MM.1S (cell line): ENCODE measurements at regions not wholly inside any gene's neighbourhood (a gene's known extent, or its start where the extent isn't known, plus 50 kb on each side); places are given as distances from the start of the nearest gene placed in this dataset.

Experiments used
- DNase-seq: peaks from one replicate; pipeline ENCODE4 v3.0.0-alpha.2; 2015
- H2AFZ ChIP-seq: fragments of 300-600 bp; sonication (generic); 2 replicates; pipeline ENCODE4 v1.6.0; 2016; ENCODE audit warnings: antibody characterized with exemption, low read length
- H3F3A ChIP-seq: fragments of 300-600 bp; sonication (generic); 2 replicates; pipeline ENCODE4 v1.6.1; 2016; ENCODE audit warnings: mild to moderate bottlenecking, antibody characterized with exemption, low read length, moderate library complexity, mixed read lengths; ENCODE audit not compliant: insufficient read depth
- H3K27ac ChIP-seq: fragments of 300-600 bp; sonication (generic); 2 replicates; pipeline ENCODE4 v1.5.1; 2016; ENCODE audit warnings: mild to moderate bottlenecking, low read length
- H3K27me3 ChIP-seq: fragments of 300-600 bp; sonication (generic); replicated peaks from 2 replicates; pipeline ENCODE4 v1.6.0; 2016; ENCODE audit warnings: low read length; ENCODE audit not compliant: insufficient read depth
- H3K36me3 ChIP-seq: fragments of 300-600 bp; sonication (generic); replicated peaks from 2 replicates; pipeline ENCODE4 v1.6.1; 2016; ENCODE audit warnings: mild to moderate bottlenecking, low read length, mixed read lengths; ENCODE audit not compliant: insufficient read depth
- H3K4me1 ChIP-seq: fragments of 300-600 bp; sonication (generic); 2 replicates; pipeline ENCODE4 v1.6.1; 2016; ENCODE audit warnings: low read length, mixed read lengths
- H3K4me2 ChIP-seq: fragments of 300-600 bp; sonication (generic); 2 replicates; pipeline ENCODE4 v1.6.0; 2016; ENCODE audit warnings: low read depth, low read length
- H3K4me3 ChIP-seq: fragments of 300-600 bp; sonication (generic); 2 replicates; pipeline ENCODE4 v1.5.1; 2016; ENCODE audit warnings: low read length, mixed read lengths
- H3K79me2 ChIP-seq: fragments of 300-600 bp; sonication (generic); 2 replicates; pipeline ENCODE4 v1.6.1; 2016; ENCODE audit warnings: mixed run types, low read length, mixed read lengths
- H3K9ac ChIP-seq: fragments of 300-600 bp; sonication (generic); 2 replicates; pipeline ENCODE4 v1.6.1; 2016; ENCODE audit warnings: low read length, mixed read lengths
- H3K9me2 ChIP-seq: fragments of 300-600 bp; sonication (generic); replicated peaks from 2 replicates; pipeline ENCODE4 v1.6.1; 2016; ENCODE audit warnings: mild to moderate bottlenecking, low read length, mixed read lengths; ENCODE audit not compliant: insufficient read depth
- H3K9me3 ChIP-seq: fragments of 300-600 bp; sonication (generic); replicated peaks from 2 replicates; pipeline ENCODE4 v1.6.1; 2016; ENCODE audit warnings: mild to moderate bottlenecking, low read length, mixed read lengths; ENCODE audit not compliant: insufficient read depth
- H4K20me1 ChIP-seq: fragments of 300-600 bp; sonication (generic); 2 replicates; pipeline ENCODE4 v1.6.1; 2016; ENCODE audit warnings: mild to moderate bottlenecking, low read length, moderate library complexity, mixed read lengths; ENCODE audit not compliant: insufficient read depth
- EZH2 ChIP-seq: fragments of 300-600 bp; sonication (generic); optimal IDR thresholded peaks from 2 replicates; pipeline ENCODE3; 2017; ENCODE audit warnings: low read depth, mild to moderate bottlenecking, antibody characterized with exemption, low read length, mixed read lengths
- EZH2phosphoT487 ChIP-seq: fragments of 300-600 bp; sonication (generic); IDR thresholded peaks from 2 replicates; pipeline ENCODE4 v1.6.1; 2018; ENCODE audit warnings: antibody characterized with exemption, low read length
- TF ChIP-seq, protein P1 (sequence below): fragments of 300-600 bp; sonication (generic); IDR thresholded peaks from 2 replicates; pipeline ENCODE4 v1.5.1; 2016; ENCODE audit warnings: antibody characterized with exemption, low read length, mixed read lengths

DNA sequence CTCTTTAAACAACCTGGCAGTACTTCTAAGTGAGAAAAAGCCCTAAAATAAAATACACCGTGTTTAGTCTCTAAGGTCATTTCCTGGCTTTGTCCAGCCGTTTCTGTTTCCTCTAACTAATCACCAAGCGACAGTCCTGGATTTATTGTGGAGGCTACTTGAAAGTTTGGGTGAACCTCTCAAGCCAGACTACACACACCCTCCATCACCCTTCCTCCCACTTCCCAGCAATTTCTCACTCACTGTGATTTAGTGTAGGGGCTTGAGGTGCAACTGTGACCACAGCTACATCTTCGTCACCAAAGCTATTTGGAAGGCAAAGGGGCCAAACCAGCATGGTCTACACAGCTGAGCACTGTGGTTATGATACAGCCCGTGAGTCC, 240.0 kb upstream of the SLC24A2 start:
- no peak overlapping the region for H3K4me2 ChIP-seq

DNA sequence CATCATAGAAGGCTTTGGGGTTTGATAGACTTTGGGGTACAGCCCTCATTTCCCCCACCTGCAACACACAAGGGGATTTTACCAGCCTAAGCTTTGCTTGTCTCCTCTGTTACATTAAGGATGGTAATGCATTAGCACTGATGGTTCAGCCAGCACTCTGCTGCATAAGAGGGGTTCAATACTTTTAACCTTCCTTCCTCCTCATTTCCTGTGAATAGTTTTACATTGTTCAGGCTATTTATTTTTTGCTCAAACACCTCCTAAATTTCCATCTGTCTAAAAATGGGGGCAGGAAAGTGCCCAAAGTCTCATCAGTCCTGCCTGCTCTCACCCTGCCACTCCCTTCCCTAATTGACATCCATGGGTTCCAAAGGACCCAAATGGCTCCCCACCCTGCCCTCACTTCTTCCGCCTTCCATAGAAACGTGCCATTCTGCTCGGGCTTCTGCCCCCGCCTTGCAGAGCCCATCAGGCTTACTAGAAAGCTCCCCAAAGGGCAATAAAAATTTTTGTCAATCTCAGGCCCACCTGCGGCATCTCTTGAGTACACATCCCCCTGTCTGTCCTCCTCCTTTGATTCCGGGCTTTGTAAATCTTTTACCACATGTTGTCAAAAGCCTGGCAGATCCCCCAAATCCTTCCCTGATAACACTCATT, 239.5 kb upstream of the SLC24A2 start:
- no peak for TF ChIP-seq EZH2
- TF ChIP-seq, protein P1, sequence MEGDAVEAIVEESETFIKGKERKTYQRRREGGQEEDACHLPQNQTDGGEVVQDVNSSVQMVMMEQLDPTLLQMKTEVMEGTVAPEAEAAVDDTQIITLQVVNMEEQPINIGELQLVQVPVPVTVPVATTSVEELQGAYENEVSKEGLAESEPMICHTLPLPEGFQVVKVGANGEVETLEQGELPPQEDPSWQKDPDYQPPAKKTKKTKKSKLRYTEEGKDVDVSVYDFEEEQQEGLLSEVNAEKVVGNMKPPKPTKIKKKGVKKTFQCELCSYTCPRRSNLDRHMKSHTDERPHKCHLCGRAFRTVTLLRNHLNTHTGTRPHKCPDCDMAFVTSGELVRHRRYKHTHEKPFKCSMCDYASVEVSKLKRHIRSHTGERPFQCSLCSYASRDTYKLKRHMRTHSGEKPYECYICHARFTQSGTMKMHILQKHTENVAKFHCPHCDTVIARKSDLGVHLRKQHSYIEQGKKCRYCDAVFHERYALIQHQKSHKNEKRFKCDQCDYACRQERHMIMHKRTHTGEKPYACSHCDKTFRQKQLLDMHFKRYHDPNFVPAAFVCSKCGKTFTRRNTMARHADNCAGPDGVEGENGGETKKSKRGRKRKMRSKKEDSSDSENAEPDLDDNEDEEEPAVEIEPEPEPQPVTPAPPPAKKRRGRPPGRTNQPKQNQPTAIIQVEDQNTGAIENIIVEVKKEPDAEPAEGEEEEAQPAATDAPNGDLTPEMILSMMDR, result no peak
- TF ChIP-seq EZH2phosphoT487, result no peak
- no peaks in the 10 kb centered on the region for H3K9me3 ChIP-seq
- no peaks in the 10 kb centered on the region for H4K20me1 ChIP-seq
- no peaks in the 10 kb centered on the region for H3K36me3 ChIP-seq
- H3K4me3 ChIP-seq, result no peak overlapping the region
- no peak for DNase-seq
- H2AFZ ChIP-seq, result no peak overlapping the region
- no peak overlapping the region for H3K27ac ChIP-seq
- H3K9ac ChIP-seq, result no peak overlapping the region
- no peaks in the 10 kb centered on the region for H3F3A ChIP-seq
- H3K79me2 ChIP-seq, result no peaks in the 10 kb centered on the region
- no peaks in the 10 kb centered on the region for H3K27me3 ChIP-seq
- no peaks in the 10 kb centered on the region for H3K9me2 ChIP-seq
- H3K4me1 ChIP-seq, result no peaks in the 10 kb centered on the region
- H3K4me2 ChIP-seq, result no peak overlapping the region

More for the DNA sequence above, 240.0 kb upstream of the SLC24A2 start:
- H3K27ac ChIP-seq, result no peak overlapping the region
- H3K9me3 ChIP-seq, result no peaks in the 10 kb centered on the region
- H3K4me3 ChIP-seq, result no peak overlapping the region
- no peak for TF ChIP-seq EZH2phosphoT487
- TF ChIP-seq, protein P1, result no peak
- TF ChIP-seq EZH2, result no peak
- no peaks in the 10 kb centered on the region for H3K27me3 ChIP-seq
- no peak overlapping the region for H2AFZ ChIP-seq
- H3K4me1 ChIP-seq, result no peaks in the 10 kb centered on the region
- no peaks in the 10 kb centered on the region for H3F3A ChIP-seq
- no peak overlapping the region for H3K9ac ChIP-seq
- no peaks in the 10 kb centered on the region for H4K20me1 ChIP-seq
- DNase-seq, result no peak
- H3K36me3 ChIP-seq, result no peaks in the 10 kb centered on the region
- H3K79me2 ChIP-seq, result no peaks in the 10 kb centered on the region
- H3K9me2 ChIP-seq, result no peaks in the 10 kb centered on the region

DNA sequence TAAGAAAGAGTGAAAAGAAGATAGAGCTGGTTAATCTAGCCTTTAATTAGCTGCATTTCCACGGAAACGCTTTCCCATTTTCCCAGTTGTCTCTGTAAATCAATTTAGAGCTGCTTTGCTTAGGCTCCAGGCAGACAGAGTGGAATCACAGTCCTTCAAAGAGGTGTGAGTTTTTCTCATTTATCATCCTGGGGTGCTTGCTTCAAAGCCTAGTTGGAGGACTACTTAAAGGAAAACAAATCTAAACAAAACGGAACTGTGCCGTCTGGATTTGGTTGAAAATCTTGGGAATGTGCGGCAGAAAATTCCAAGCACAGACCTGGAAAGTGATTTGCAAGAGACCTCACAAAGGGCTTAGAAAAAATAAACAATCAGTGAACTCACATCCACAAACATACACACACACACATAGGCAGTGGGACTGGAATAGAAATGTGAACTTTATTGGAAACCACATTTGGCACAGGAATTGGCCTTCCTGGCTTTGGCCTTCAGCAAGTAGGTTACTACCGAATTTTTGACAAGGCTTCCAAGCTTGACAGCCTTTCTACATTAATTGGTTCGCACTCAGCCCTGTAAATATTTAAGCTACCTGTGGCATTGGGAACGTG, 235.2 kb upstream of the SLC24A2 start:
- H4K20me1 ChIP-seq, result no peaks in the 10 kb centered on the region
- H3K4me2 ChIP-seq, result no peak overlapping the region
- H3K9me3 ChIP-seq, result no peaks in the 10 kb centered on the region
- no peaks in the 10 kb centered on the region for H3K9me2 ChIP-seq
- H3K4me1 ChIP-seq, result no peaks in the 10 kb centered on the region
- TF ChIP-seq EZH2phosphoT487 (no peak), EZH2 (no peak)
- TF ChIP-seq, protein P1, result no peak
- no peaks in the 10 kb centered on the region for H3K36me3 ChIP-seq
- no peaks in the 10 kb centered on the region for H3K79me2 ChIP-seq
- DNase-seq, result no peak
- H3F3A ChIP-seq, result no peaks in the 10 kb centered on the region
- H3K9ac ChIP-seq, result no peak overlapping the region
- no peaks in the 10 kb centered on the region for H3K27me3 ChIP-seq
- no peak overlapping the region for H3K4me3 ChIP-seq
- no peak overlapping the region for H2AFZ ChIP-seq
- H3K27ac ChIP-seq, result no peak overlapping the region
